Left colon (tissue), 2 donors: ENCODE measurements at regions not wholly inside any gene's neighbourhood (a gene's known extent, or its start where the extent isn't known, plus 50 kb on each side); places are given as distances from the start of the nearest gene placed in this dataset.

Experiments used
- ATAC-seq: fragments of 200-7000 bp; cut with Tn5 transposase; one replicate; pipeline ENCODE4 v1.9.1; 2020; ENCODE audit warnings: mild to moderate bottlenecking, moderate library complexity
- DNase-seq, 2 donors: peaks; one replicate each; pipeline ENCODE4 v3.0.0-alpha.2; 2020
- intact Hi-C, 2 donors: fragments of 100-400 bp; cut with DNase I in 1 of 2; cut with micrococcal nuclease in 1 of 2; formaldehyde crosslinking; loops; one replicate each; pipeline versions ENCODE4 v1.11.2 to v1.14.0; 2022; cut with DNase I, micrococcal nuclease
- donor health status: DM: no; HTN: no; CAD: no.
- donor health status: DM: yes; HTN: yes; CAD: no.

DNA sequence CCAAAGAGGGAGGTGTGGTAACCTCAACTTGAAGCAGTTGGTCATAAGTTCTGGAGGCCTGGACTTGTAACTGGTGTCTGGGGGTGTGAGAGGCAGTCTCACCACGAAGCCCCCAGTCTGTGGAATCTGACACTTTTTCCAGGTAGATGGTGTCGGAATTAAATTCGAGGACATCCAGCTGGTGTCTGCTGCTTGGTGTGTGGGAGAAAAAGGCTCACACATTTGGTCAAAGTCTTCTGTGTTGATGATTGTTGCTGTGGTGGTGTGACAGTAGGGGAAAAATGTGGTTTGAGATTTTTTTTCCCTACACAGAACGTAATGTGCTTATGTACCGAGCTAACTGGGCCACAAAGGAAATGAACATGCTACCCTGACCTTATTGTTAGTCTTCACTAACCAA, 251.9 kb downstream of the MAT2B start:
- ATAC-seq (no peak), DNase-seq (no peak)
- intact Hi-C loops: no loop called here

DNA sequence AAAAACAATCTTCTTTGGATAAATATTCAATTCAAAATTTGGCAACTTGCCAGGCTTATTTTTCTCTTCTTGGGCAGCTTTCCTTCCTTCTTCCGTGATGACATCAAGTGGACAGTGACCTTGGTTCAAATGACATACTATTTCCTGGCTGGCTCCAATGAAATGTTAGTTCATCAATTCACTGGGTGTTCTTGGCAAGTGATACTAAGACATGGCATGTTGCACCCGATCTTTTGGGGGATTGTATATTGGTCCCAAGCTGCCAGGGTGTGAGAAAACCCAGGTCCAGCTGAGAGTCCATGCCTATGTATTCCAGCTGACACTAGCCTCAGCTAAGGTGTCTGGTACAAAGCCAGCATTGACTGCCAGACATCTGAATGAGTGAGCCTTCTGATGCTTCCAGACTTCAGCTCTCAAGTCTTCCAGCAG, 252.9 kb downstream of the MAT2B start:
- intact Hi-C loops: no loop called here
- no peak for DNase-seq

DNA sequence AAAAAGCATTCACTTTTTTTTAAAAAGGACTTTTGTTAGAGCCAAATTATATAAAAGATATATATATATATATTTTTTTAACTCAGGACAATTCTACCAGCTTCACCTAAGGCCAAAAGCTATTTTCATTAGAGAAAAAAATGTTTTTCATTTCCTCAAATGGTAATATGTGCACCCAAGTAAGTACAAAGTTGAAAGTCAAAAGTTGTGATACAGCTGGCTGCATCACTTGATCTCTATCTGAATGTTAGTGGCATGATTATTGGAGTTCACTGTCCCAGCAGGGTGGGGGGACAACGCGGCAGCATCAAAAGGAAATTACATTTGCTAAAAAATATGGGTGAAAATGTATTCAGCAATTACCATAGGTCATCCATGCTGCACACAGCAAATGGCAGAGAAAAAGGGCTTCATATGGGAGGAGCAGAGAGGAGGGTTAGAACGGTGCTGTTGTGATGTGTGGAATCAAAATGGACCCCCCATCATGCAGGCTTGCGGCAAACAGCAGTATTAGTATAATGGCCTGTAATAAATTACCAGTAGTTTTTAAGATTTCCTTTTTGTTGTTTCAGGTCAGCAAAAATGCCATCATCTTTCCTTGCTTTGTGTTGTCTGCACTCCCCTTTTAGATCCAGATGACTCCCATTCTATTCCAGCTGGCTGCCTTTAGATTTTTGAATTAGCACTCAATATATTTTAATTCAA, 253.7 kb downstream of the MAT2B start:
- ATAC-seq (no peak), DNase-seq (no peak)
- intact Hi-C loops: no loop called here

More for the DNA sequence above, 252.9 kb downstream of the MAT2B start:
- no peak for ATAC-seq

DNA sequence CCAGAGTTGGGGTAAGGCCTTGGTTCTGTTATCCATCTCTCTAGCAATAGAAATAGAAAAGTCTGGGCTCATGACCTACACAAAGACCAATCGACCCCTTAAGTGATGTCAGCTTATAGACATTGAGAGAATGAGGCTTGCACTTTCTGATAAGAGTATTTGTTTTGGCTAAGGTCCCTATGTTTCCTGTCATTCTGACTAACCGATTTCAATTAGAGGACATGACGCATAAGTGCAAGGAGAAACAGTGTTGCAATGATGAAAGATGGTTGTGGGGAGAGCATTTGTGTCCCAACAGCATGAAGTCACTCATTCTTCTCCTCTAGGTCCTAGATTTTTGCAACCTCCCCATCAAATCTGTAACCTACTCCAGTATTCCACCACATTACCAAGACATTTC, 255.1 kb downstream of the MAT2B start:
- DNase-seq (no peak), ATAC-seq (peak; percentile 51)
- intact Hi-C loops: no loop called here

DNA sequence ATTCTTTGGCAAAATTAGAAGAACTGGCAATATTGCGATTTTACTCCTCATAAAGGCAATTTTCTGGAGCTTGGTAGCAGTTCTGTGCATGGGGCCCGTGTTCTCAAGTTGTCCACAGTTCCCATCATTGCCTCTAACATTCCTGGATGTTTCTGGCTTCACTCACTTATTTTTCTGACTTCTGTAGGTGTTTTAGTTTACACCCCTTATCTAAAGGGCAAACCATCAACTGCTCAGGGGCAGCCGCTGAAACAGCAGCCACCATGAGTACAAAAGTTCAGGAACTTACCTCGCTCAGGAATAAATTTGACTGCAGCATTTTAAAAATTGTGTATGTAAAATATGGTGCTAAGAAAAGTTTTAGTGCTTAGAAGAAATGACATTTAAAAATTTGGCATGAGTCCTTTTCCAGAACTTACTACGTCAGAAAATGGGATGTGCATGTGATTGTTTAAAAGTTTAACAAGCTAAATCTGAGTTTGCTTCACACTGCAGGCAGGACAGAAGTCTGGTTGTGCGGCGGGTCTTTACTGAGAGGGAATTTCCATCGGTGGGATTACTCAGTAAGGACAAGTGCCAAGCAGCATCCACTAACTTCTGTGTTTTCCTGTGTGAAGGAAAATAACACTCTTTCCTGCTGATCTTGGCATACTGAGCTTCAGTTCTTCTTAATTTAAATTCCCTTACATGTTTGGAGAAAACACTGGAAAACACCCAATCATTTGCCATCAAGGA, 261.7 kb downstream of the MAT2B start:
- intact Hi-C loops: no loop called here
- ATAC-seq: no peak

DNA sequence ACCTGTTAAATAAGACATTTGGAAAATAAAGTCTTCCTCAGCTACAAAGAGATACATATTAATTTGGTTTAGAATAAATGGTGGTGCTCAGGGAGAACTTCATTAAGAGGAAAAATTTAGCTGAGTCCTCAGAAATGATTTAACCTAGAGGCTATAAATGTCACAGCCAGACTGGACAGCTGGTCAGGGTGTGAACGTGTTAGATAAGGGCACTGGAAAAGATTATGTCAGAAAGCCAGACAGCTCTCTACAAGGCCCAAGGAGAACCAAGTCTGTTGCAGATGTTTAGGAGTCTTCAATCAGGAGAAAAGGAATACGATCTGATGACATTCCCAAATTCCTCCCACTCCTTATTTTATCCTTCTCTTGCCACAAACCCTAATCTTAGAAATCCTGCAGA, 265.2 kb downstream of the MAT2B start:
- DNase-seq: no peak

More for the DNA sequence above, 261.7 kb downstream of the MAT2B start:
- DNase-seq: no peak

DNA sequence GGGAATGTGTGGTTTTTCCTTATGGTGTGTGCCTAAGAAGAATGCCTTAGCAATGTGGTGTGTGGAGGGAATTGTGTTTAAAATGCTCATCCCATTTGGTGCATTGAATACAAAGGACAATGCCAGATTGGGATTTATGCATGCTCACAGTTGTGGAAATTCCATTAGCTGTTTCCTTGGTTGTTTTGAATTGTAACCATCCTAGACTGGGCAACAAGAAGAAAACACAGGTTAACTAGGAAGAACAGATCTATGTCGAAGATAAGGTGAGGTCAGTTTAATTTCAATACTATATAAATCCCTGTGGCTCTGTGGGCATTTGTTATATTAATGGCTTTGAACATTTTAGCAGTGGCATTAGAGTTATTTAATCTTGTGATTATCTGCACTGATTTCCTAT, 266.8 kb downstream of the MAT2B start:
- intact Hi-C loops: no loop called here
- no peak for ATAC-seq
- DNase-seq: no peak

More for the DNA sequence above, 265.2 kb downstream of the MAT2B start:
- intact Hi-C loops: no loop called here
- no peak for ATAC-seq

DNA sequence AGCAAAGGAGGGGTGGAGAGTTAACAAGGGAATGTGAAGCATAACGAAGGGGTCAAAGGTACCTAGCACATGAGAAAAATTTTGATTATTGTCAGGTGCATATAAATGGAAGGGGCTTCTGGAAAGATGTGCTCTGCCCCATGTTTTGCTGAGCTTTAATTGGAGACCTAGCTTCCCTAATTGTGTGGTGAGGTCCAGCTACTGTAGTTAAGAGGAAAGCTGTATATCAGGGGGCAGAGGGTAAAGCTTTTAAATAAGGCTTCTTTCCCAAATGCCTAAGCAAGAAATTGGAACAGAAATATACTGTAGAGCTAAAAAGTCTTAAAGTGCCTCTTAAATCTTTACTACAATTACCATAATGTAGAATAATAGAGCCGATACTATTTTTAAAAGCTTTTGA, 267.2 kb downstream of the MAT2B start:
- intact Hi-C loops: no loop called here
- no peak for DNase-seq
- no peak for ATAC-seq

DNA sequence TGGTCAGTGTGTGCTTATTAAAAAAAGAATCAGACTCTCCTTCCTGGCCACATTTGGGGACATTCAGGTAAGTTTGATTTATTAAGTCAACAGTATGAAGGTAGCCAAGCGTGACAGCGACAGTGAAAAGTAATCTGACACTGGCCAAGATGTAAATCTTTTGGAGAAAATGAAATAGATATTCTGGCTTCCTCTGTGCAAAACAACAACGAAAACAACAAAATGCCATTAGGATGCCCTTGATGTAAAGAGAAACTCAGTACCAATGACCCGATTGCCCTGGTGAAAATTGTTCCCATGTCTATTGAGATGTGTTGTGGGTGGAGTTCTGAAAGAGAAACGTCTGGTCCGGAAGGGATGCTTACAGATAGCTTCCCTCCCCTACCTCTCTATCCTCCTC, 267.8 kb downstream of the MAT2B start:
- ATAC-seq (no peak), DNase-seq (no peak)
- intact Hi-C loops: no loop called here

DNA sequence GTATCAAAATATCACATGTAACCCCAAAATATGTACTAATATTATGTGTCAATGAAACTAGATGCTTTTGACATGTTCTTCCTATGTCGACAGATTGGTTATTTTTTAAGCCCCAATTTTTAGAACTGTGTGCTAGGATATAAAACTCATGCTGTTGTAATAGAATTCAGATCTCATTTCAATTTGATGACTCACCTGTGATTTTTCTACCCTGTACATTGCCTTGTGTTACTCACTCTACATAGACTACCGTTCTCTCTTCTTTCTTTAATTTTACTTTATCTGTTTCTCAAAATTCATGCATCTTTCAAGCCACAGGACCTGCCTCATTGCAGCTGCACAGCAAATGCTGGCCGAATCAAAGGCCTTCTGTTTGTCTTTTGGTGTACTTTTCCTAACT, 284.5 kb downstream of the MAT2B start:
- intact Hi-C loops: no loop called here
- ATAC-seq (no peak), DNase-seq (no peak)

DNA sequence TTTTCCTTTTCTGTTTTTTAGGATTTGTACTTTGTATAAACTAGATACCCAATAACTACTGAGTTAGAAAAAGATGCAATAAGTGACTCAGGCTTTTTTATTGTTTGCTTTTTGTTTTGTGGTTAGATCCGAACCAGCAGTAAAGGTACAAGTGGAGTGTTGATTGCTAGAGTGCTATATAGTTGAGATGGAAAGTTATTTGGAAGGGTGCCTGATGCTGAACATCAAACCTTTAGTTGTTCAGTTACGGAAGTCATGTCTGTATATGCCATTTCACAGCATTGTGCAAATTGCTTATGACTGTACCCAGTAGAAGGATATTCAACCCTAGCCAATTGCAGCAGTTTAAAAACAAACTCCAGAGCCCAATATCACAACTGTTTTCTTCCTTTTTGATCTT, 285.1 kb downstream of the MAT2B start:
- DNase-seq: no peak
- ATAC-seq: peak; percentile 14
- intact Hi-C loops: no loop called here

DNA sequence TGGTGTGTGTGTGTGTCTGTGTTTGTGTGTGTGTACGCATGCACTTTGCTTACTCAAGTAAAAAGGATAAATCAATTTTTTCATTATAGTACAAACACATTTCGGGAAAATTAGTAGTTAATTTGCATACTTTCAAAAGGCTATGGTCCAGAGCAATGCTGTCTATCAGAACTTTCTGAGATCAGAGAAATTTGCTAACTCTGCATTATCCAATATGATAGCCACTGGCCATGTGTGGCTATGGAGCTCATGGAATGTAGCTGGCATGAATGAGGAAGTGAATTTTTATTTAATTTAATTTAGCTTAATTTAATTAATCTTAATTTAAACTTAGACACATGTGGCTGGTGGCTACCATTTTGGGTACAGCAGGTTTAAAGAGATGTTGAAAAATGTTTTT, 289.6 kb downstream of the MAT2B start:
- intact Hi-C loops: no loop called here
- DNase-seq: no peak
- ATAC-seq: no peak

DNA sequence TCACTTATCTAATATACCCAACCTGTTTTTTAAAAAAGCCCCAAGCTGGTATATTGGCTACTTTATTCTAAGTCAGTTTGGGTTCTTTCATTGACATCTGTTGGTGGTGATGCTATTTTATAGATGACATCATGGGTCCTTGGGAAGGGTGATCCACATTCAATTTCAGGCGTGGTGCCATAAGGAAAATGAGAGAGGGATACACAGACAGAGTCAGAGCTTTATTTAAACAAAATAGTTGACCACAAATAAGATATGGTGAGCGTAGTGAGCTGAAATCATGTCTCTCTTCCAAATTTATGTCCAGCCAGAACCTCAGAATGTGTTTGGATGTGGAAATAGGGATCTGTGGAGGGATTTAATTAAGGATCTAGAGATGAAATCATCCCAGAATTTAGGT, 302.4 kb downstream of the MAT2B start:
- no peak for DNase-seq
- ATAC-seq: no peak
- intact Hi-C loops: no loop called here

DNA sequence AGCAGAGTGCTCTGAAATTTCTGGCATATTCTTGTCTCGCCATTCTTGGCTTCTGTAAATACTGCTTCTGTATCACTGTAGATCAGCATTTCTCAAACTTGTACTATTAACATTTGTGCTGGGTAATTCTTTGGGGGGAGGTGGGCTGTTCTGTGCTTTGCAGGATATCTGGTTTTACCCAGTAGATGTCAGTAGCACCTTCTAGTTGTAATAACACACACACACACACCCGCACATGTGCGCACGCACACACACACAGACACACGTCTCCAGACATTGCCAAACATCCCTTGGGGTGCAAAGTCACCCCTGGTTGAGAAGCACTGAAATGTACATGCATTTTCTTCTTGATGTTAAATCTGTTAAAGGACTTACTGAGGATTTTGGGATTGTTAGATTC, 304.1 kb downstream of the MAT2B start:
- intact Hi-C loops: no loop called here
- DNase-seq: no peak
- no peak for ATAC-seq

DNA sequence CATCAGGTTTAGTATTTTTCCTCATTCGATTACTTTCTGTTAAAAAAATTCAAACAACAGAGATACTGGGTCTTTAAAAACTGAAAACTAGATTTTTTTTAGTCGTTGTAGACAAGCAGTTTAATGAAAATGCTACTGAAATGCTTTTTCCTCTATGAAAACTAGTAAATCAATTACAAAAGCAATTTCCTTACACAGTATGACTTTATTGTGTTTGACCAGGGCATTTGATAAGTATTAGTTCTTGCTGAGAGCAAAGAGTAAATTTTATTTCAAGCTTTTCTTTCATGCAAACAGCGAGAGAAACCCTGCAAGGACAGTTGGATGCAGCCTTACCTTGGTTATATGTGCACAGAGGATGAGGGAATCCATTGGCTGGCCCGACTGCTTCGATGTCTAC, 308.5 kb downstream of the MAT2B start:
- peak; percentile 59 for ATAC-seq
- intact Hi-C loops: no loop called here
- DNase-seq: no peak

DNA sequence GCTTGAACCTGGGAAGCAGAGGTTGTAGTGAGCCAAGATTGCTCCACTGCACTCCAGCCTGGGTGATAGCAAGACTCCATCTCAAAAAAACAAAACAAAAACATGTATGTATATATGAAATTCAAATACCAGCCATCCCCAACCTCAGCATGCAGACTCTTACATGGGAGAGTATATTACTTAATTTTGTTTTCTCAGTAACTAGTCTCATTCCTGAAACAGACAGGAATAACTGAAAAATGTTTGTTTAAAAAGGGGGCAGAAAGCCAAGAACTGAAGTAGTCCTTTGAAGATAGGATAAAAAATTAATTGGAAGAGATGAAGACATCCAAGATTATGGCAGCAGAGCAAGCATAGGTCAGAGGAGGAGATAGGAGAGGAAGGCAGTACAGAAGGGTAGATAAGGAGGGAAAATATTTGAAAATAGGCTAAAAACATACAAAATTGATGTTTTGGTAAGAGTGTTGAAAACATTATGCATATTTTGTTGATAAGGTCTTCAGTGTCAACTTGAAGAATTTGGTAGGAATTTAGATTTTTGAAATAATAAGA, 309.9 kb downstream of the MAT2B start:
- intact Hi-C loops: no loop called here
- ATAC-seq (no peak), DNase-seq (no peak)

DNA sequence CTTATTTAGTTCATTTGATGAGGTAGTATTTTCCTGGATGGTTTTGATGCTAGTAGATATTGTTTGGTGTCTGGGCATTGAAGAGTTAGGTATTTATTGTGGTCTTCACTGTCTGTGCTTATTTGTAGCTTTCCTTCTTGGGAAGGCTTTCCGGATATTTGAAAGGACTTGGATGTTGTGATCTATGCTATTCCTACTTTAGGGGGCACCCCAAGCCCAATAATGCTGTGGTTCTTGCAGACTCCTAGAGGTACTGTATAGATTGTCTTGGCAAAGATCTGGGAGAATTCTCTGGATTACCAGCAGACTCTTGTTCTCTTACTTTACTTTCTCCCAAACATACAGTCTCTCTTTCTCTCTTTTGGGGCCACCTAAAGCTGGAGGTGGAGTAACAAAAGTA, 315.7 kb downstream of the MAT2B start:
- ATAC-seq (no peak), DNase-seq (no peak)
- intact Hi-C loops: no loop called here

DNA sequence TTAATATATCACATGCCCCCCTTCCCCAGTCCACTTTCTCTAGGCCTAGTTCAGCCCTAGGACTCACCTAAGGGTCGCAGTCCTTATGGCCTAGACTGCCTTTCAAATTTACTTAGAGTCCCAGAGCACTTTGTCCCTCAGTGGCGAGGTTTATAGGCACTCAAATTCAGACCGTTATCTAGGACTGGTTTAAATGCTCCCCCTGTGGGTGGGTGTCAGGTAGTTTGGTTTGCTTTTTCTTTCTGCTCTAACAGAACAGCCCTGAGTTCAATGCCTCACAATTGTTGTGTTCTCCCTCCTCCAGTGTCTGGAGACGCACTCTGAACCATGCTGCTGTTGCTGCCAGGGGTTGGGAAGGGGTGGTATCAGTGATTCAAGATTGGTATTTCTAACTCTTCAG, 317.1 kb downstream of the MAT2B start:
- no peak for ATAC-seq
- no peak for DNase-seq

DNA sequence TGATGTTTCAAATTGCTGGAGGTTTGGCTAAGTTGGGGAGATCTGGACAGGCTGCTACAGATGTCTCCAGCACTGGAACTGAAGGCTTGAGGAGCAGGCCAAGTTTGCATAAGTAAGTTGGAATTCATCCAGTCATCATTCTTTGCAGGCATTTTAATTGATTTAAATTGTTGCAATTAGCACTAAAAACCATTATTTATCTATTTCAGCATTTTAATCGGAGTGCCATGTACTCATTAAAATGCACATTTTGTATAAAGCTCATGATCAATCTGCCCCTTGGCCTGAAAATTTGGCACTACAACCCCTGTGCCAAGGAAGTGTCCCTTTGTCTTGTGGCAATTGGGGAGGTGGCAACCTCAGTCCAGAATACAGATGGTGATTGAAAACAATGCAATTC, 320.2 kb downstream of the MAT2B start:
- ATAC-seq: no peak
- no peak for DNase-seq
- intact Hi-C loops: no loop called here

More for the DNA sequence above, 317.1 kb downstream of the MAT2B start:
- intact Hi-C loops: no loop called here

DNA sequence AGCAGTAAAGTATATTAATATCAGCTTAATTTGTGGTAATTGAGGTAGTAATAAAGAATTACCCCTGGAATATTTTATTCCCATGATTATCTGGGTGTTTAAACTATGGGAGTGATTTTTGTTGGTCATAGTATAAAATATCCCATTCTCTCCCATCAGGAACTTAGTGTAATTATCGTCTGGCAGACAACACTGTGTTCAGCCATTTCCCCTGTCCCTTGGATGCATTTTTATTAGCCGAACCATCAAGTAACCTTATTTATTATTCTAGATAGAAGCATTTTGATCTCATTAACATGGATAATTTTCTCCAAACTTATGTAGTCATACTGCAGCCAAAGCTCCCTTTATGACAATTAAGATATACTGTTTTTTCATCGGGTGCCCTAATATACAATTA, 320.8 kb downstream of the MAT2B start:
- ATAC-seq (no peak), DNase-seq (no peak)
- intact Hi-C loops: no loop called here
